ENCODE measurements at regions not wholly inside any gene's neighbourhood (a gene's known extent, or its start where the extent isn't known, plus 50 kb on each side); places are given as distances from the start of the nearest gene placed in this dataset.

- no peak overlapping the region for H3K27ac ChIP-seq (ENCODE audit: insufficient read length, low read depth, low read length)
- no peaks in the 10 kb centered on the region for H4K20me1 ChIP-seq (ENCODE audit: control insufficient read depth, insufficient read depth, insufficient read length)
- H4K5ac ChIP-seq (ENCODE audit: insufficient read length, low read depth, low read length), result no peak overlapping the region
- no peak overlapping the region for H3K4ac ChIP-seq (ENCODE audit: low read depth, low read length)
- no peak for TF ChIP-seq CTCF (conservative IDR thresholded peaks at IDR 0.05)
- no peak overlapping the region for H2BK20ac ChIP-seq (ENCODE audit: low read depth, low read length, poor library complexity, severe bottlenecking)
- H3K4me1 ChIP-seq (ENCODE audit: insufficient read depth, low read length), result no peaks in the 10 kb centered on the region
- H3K18ac ChIP-seq (ENCODE audit: insufficient read length, low read depth, low read length), result no peak overlapping the region
- H3K14ac ChIP-seq (ENCODE audit: insufficient read depth, low read length), result no peak overlapping the region
- H3K23me2 ChIP-seq (ENCODE audit: insufficient read length, low read depth, low read length, poor library complexity, severe bottlenecking), result no peaks in the 10 kb centered on the region
- no peak overlapping the region for H3K56ac ChIP-seq (ENCODE audit: insufficient read length, low read depth, low read length)
- no peak overlapping the region for H3T11ph ChIP-seq (ENCODE audit: low read length)
- no peak overlapping the region for H4K91ac ChIP-seq (ENCODE audit: insufficient read length, low read depth, low read length)
- peaks cover 29 to 39% of the 10 kb centered on the region in 2 experiments for H3K4me1 Mint-ChIP-seq
- no peak for DNase-seq
- no peaks in the 10 kb centered on the region for H3K9me3 Mint-ChIP-seq
- H3K9ac ChIP-seq (ENCODE audit: extremely low read depth, insufficient read length, low read length), result no peak overlapping the region
- H3K36me3 Mint-ChIP-seq (ENCODE audit: insufficient read depth in 1 of 3, low read depth in 3 of 3), result no peaks in the 10 kb centered on the region; a peak in 1 of 7 replicates
- no peak overlapping the region for H3K4me2 ChIP-seq (ENCODE audit: insufficient read depth, insufficient read length, low read length)
- no peak overlapping the region for H2BK15ac ChIP-seq (ENCODE audit: low read depth, low read length)
- H3K23ac ChIP-seq (ENCODE audit: insufficient read length, low read depth, low read length), result no peak overlapping the region
- no peaks in the 10 kb centered on the region for H3K79me1 ChIP-seq (ENCODE audit: insufficient read depth, low read depth, low read length, poor library complexity, severe bottlenecking)
- no peak overlapping the region; a peak in 1 of 7 replicates for H3K27ac Mint-ChIP-seq
- H3K4me3 Mint-ChIP-seq, result no peak overlapping the region
- no peaks in the 10 kb centered on the region for H3K9me3 ChIP-seq (ENCODE audit: control insufficient read depth, low read depth, low read length)
- H3K27me3 Mint-ChIP-seq (ENCODE audit: low read depth), result peaks cover 28% of the 10 kb centered on the region
- H2BK120ac ChIP-seq (ENCODE audit: low read depth, low read length, poor library complexity, severe bottlenecking), result no peak overlapping the region
- no peaks in the 10 kb centered on the region; the same call in 1 of the 2 replicates for H3K27me3 ChIP-seq (ENCODE audit: insufficient read depth, low read length)
- no CpG with 5 or more reads among the region's 7 CpGs for WGBS (ENCODE audit: extremely low coverage, insufficient read length, low lambda C conversion rate)
- H2BK5ac ChIP-seq (ENCODE audit: insufficient read length, low read length), result no peak overlapping the region
- H4K8ac ChIP-seq (replicated peaks; ENCODE audit: insufficient read length, low read depth, low read length), result no peak overlapping the region
- no peak overlapping the region for H2AFZ ChIP-seq (ENCODE audit: low read length)
- H2AK5ac ChIP-seq (ENCODE audit: insufficient read length, low read length), result no peak overlapping the region
- H3K79me2 ChIP-seq (ENCODE audit: insufficient read depth, low read length), result no peaks in the 10 kb centered on the region
- no peak overlapping the region for H2BK12ac ChIP-seq (ENCODE audit: insufficient read length, low read depth, low read length)
These were observed 98.9 kb upstream of the SLC6A6 start for GRCh38 chr3:14303336-14304100.
